Lung (tissue), 11 donors: ENCODE measurements at regions not wholly inside any gene's neighbourhood (a gene's known extent, or its start where the extent isn't known, plus 50 kb on each side); places are given as distances from the start of the nearest gene placed in this dataset.

ENCODE experiments used
- ATAC-seq: fragments of 200-7000 bp; cut with Tn5 transposase; one replicate; pipeline ENCODE4 v1.9.1; 2020; ENCODE audit warnings: moderate number of reproducible peaks; ENCODE audit not compliant: insufficient read depth, low FRiP score
- DNase-seq, 3 donors: peaks; one replicate each; pipeline ENCODE4 v3.0.0-alpha.2; 2013 to 2017
- H3K27ac ChIP-seq, 2 donors: one replicate each; pipeline ENCODE4 v1.5.1; 2013; ENCODE audit warnings: mild to moderate bottlenecking in 2 of 2, moderate library complexity in 2 of 2, control low read depth in 1 of 2, inconsistent platforms in 1 of 2, low read depth in 1 of 2, low read length in 1 of 2
- H3K27me3 ChIP-seq, 3 donors: one replicate each; pipeline ENCODE4 v1.5.1; 2013; ENCODE audit warnings: low read length in 2 of 3; ENCODE audit not compliant: control insufficient read depth in 3 of 3, insufficient read depth in 3 of 3
- H3K36me3 ChIP-seq, 4 donors: one replicate each; pipeline ENCODE4 v1.5.1; 2013; ENCODE audit warnings: low read length in 4 of 4, mild to moderate bottlenecking in 1 of 4, moderate library complexity in 1 of 4; ENCODE audit not compliant: control insufficient read depth in 4 of 4, insufficient read depth in 4 of 4
- H3K4me1 ChIP-seq, 5 donors: one replicate each; pipeline ENCODE4 v1.5.1; 2013; ENCODE audit warnings: low read length in 5 of 5, mild to moderate bottlenecking in 2 of 5, moderate library complexity in 1 of 5; ENCODE audit not compliant: control insufficient read depth in 5 of 5, insufficient read depth in 5 of 5
- H3K4me3 ChIP-seq: one replicate; pipeline ENCODE4 v1.5.1; 2013; ENCODE audit warnings: mild to moderate bottlenecking, control low read depth, moderate library complexity
- H3K9ac ChIP-seq, 2 donors: one replicate each; pipeline ENCODE4 v1.5.1; 2013; ENCODE audit warnings: low read length in 2 of 2, control low read depth in 1 of 2; ENCODE audit not compliant: insufficient read depth in 1 of 2
- H3K9me3 ChIP-seq, 4 donors: one replicate each; pipeline ENCODE4 v1.5.1; 2013; ENCODE audit warnings: low read length in 3 of 4, mild to moderate bottlenecking in 1 of 4, moderate library complexity in 1 of 4; ENCODE audit not compliant: control insufficient read depth in 4 of 4, insufficient read depth in 3 of 4
- CTCF ChIP-seq: IDR thresholded peaks from 2 replicates; pipeline ENCODE4 v1.5.1; 2012; ENCODE audit warnings: mild to moderate bottlenecking; ENCODE audit errors: control extremely low read depth, extremely low read depth
- WGBS, 2 donors: extraction: QIAGEN DNeasy Blood & Tissue Kit; methylation state at CpG; one replicate each; pipeline ENCODE4 v1.1.7; 2013; 5-methylcytosine and 5-hydroxymethylcytosine counted together
- donor health status: control.
- donor health status: control.
- donor health status: Bipolar disorder and iron deficiency.
- donor health status: healthy.
- donor health status: DM: yes; HTN: yes; CAD: no.

GRCh38 chr20:36085686-36086267 lies 68.8 kb upstream of the EPB41L1 start:
- Histone ChIP-seq H3K9me3 (no peaks in the 10 kb centered on the region), H3K4me3 (no peak overlapping the region), H3K9ac (no peak overlapping the region), H3K36me3 (no peaks in the 10 kb centered on the region), H3K27ac (peak overlapping the region in 1 of 2 donors; percentile 71), H3K4me1 (no peaks in the 10 kb centered on the region), H3K27me3 (peaks cover 0 to 10% (median 10%) of the 10 kb centered on the region in 3 donors)
- WGBS, 2 donors = 62 to 67% methylated on average over 3 of the region's 3 CpGs
- TF ChIP-seq CTCF = no peak
- peak; percentile 83 for ATAC-seq
- no peak for DNase-seq

- DNase-seq (no peak), ATAC-seq (peak; percentile 39)
- peaks cover 0 to 2% (median 0%) of the 10 kb centered on the region in 5 donors for H3K4me1 ChIP-seq
- no peak overlapping the region for H3K27ac ChIP-seq
- no peak for TF ChIP-seq CTCF
- H3K36me3 ChIP-seq = no peaks in the 10 kb centered on the region
- 28 to 32% methylated on average over 2 of the region's 2 CpGs for WGBS, 2 donors
- H3K9ac ChIP-seq = no peak overlapping the region
- no peak overlapping the region for H3K4me3 ChIP-seq
- peaks cover 0 to 14% (median 14%) of the 10 kb centered on the region in 3 donors for H3K27me3 ChIP-seq
- no peaks in the 10 kb centered on the region for H3K9me3 ChIP-seq
Observed at GRCh38 chr20:36086767-36087166, 67.8 kb upstream of the EPB41L1 start.

GRCh38 chr20:36090223-36090622 lies 64.3 kb upstream of the EPB41L1 start:
- H3K27ac ChIP-seq = no peak overlapping the region
- peaks cover 0 to 18% (median 18%) of the 10 kb centered on the region in 3 donors for H3K27me3 ChIP-seq

More at GRCh38 chr20:36090223-36090622, 64.3 kb upstream of the EPB41L1 start:
- Histone ChIP-seq H3K4me1 (peaks cover 0 to 17% (median 6%) of the 10 kb centered on the region in 5 donors), H3K9ac (no peak overlapping the region), H3K36me3 (no peaks in the 10 kb centered on the region), H3K9me3 (peaks cover 0 to 3% (median 0%) of the 10 kb centered on the region in 4 donors), H3K4me3 (no peak overlapping the region)
- DNase-seq (no peak), ATAC-seq (no peak)
- 94 to 95% methylated on average over 5 of the region's 5 CpGs for WGBS, 2 donors
- no peak for TF ChIP-seq CTCF
